ENCODE measurements at regions not wholly inside any gene's neighbourhood (a gene's known extent, or its start where the extent isn't known, plus 50 kb on each side); places are given as distances from the start of the nearest gene placed in this dataset.

DNA sequence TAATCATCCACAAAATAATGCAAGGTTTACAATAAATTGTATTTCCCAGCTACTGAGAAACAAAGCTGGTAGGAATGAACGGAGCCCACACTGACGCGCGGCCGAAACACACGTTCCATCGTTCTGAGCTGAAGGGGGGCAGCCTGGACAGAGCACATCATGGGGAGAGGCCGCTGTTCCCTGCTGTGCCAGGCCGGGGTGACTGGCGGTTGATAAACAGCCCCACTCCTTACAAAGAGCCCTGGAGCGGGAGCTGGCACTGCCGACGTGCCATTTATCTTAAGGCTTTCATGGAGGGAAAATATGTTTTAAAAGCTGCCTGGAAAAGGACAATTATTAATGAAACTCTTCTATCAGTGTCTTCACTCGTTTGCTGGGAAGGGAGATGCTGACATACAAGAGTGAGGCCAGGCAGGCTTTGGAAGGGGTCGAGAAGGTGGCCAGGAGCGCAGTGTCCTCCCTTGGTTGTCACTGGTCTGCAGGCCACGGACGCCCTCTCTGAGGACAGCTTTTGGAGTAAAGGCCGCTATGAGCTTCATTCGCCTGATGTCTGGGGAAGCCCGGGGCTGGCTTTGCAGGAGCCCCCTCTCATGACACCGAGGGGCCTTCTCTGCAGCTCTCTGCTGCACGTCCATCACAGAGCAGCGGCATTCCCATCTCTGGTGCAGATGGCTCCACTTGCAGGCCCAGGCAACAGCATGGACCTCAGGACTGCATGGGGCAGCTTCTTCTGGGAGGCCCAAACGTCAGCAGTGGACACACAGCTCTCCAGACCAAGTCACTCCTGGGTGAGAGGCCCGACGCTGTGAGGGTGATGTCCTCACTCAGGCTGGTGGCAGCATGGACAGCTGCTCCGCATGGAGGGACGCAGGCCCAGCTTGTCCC lies 355.3 kb upstream of the SFSWAP start:
- DNase-seq (no peak), ATAC-seq (no peak)
- intact Hi-C loops (cut with micrococcal nuclease) = no loop called here
- POLR2A ChIA-PET = interaction anchor here (0.6 kb wide), 1 partner anchor 355 kb away, joined by 3 read pairs; the partner anchor contains the start of gene SFSWAP
- Mint-ChIP-seq H3K4me3 (no peak overlapping the region), H3K36me3 (peaks cover 0 to 10% (median 0%) of the 10 kb centered on the region in 5 donors), H3K4me1 (peaks cover 0 to 7% (median 0%) of the 10 kb centered on the region in 7 donors), H3K27me3 (peaks cover 7 to 28% (median 27%) of the 10 kb centered on the region in 5 donors), H3K9me3 (peaks cover 0 to 4% (median 0%) of the 10 kb centered on the region in 11 donors), H3K27ac (no peak overlapping the region)
- Histone ChIP-seq H3K27ac (ENCODE audit: low read depth, low read length) (no peak overlapping the region), H3K36me3 (ENCODE audit: control insufficient read depth in 2 of 3, insufficient read depth in 3 of 3, low read length in 3 of 3) (no peaks in the 10 kb centered on the region), H3K9me3 (ENCODE audit: control insufficient read depth in 2 of 3, low read length in 3 of 3) (no peaks in the 10 kb centered on the region), H3K4me1 (ENCODE audit: control insufficient read depth in 2 of 2, insufficient read depth in 2 of 2, low read length in 2 of 2) (no peaks in the 10 kb centered on the region), H3K4me3 (ENCODE audit: low read length) (no peak overlapping the region), H3K27me3 (ENCODE audit: control insufficient read depth in 2 of 2, insufficient read depth in 2 of 2, low read length in 2 of 2) (no peaks in the 10 kb centered on the region)
- CTCF ChIA-PET = no interaction called here

DNA sequence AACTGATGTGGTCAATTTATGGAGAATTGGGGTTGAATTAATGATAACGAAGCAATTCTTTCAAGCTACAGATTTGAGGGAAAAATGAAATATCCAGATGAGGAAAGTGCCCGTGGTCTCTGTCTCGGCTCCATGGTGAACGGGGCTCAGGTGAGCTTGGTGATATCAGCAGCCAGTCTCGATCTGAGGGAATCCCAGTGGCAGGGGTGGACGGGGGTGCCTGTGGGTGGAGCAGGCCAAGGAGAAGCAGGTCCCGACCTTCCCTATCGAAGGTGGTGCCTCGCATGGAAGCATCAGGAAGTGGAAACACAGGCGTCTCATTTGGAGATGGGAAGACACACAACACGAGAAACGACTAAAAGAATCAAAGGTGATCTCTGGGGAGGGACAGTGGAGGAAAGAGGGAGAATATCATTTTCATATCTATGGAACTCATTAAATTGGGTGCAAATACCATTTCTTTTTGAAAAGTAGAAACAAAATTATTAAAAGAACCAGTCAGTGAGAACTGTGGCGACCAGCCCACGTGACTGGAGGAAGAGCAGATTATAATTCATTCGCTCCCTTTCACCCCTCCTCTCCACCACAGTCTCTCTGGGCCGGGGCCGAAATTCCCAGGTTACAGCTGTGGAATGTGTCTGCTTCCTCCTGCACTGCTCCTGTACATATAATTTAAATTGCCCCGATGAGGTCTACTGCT lies 354.3 kb upstream of the SFSWAP start:
- intact Hi-C loops (cut with micrococcal nuclease) = no loop called here
- no peak for ATAC-seq
- H3K36me3 Mint-ChIP-seq = peaks cover 0 to 10% (median 0%) of the 10 kb centered on the region in 5 donors
- no peak for DNase-seq
- H3K4me1 Mint-ChIP-seq = peaks cover 0 to 7% (median 0%) of the 10 kb centered on the region in 7 donors
- H3K9me3 Mint-ChIP-seq = peaks cover 0 to 3% (median 0%) of the 10 kb centered on the region in 11 donors
- H3K4me3 Mint-ChIP-seq = no peak overlapping the region
- H3K27ac Mint-ChIP-seq = no peak overlapping the region
- H3K36me3 ChIP-seq (ENCODE audit: control insufficient read depth in 2 of 3, insufficient read depth in 3 of 3, low read length in 3 of 3) = no peaks in the 10 kb centered on the region
- ChIA-PET CTCF (no interaction called here), POLR2A (no interaction called here)
- no peak overlapping the region for H3K4me3 ChIP-seq (ENCODE audit: low read length)
- H3K27me3 ChIP-seq (ENCODE audit: control insufficient read depth in 2 of 2, insufficient read depth in 2 of 2, low read length in 2 of 2) = no peaks in the 10 kb centered on the region
- peaks cover 7 to 28% (median 25%) of the 10 kb centered on the region in 5 donors for H3K27me3 Mint-ChIP-seq
- no peak overlapping the region for H3K27ac ChIP-seq (ENCODE audit: low read depth, low read length)
- H3K9me3 ChIP-seq (ENCODE audit: control insufficient read depth in 2 of 3, low read length in 3 of 3) = no peaks in the 10 kb centered on the region
- no peaks in the 10 kb centered on the region for H3K4me1 ChIP-seq (ENCODE audit: control insufficient read depth in 2 of 2, insufficient read depth in 2 of 2, low read length in 2 of 2)

DNA sequence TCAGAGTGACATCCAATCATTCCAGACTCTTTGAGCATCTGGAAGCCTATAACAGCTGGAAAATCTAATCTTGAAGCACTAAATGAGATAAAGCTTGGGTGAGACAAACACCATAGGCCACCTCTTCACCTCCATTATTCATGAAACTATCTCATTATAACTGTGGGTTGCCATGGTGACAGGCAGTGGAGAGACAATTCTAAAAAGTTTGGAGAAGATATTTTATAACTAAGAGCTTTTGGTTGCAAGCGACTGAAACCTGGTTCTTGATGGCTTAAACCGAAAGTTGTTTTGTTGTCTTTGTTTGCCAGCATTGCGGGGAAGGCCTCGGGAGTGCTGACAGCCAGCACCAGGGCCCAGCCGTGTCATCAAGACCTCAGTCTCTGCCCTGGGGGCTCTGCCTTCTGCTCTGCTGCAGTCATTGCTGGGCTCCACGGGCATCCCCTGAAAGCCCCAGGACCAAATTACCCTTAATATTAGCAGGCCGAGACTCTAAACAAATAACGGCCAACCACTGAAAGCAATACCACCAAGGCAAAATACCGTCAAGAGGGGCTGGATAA lies 353.6 kb upstream of the SFSWAP start:
- H3K4me1 ChIP-seq (ENCODE audit: control insufficient read depth in 2 of 2, insufficient read depth in 2 of 2, low read length in 2 of 2) = no peaks in the 10 kb centered on the region
- intact Hi-C loops (cut with micrococcal nuclease) = no loop called here
- ATAC-seq (no peak), DNase-seq (no peak)
- H3K4me3 ChIP-seq (ENCODE audit: low read length) = no peak overlapping the region
- POLR2A ChIA-PET = no interaction called here
- H3K9me3 ChIP-seq (ENCODE audit: control insufficient read depth in 2 of 3, low read length in 3 of 3) = no peaks in the 10 kb centered on the region
- Mint-ChIP-seq H3K9me3 (peaks cover 0 to 3% (median 0%) of the 10 kb centered on the region in 11 donors), H3K27ac (no peak overlapping the region), H3K4me1 (peaks cover 0 to 7% (median 0%) of the 10 kb centered on the region in 7 donors), H3K36me3 (peaks cover 0 to 10% (median 0%) of the 10 kb centered on the region in 5 donors), H3K27me3 (peaks cover 7 to 28% (median 23%) of the 10 kb centered on the region in 5 donors), H3K4me3 (no peak overlapping the region)
- no peaks in the 10 kb centered on the region for H3K27me3 ChIP-seq (ENCODE audit: control insufficient read depth in 2 of 2, insufficient read depth in 2 of 2, low read length in 2 of 2)
- CTCF ChIA-PET = no interaction called here
- H3K27ac ChIP-seq (ENCODE audit: low read depth, low read length) = no peak overlapping the region
- H3K36me3 ChIP-seq (ENCODE audit: control insufficient read depth in 2 of 3, insufficient read depth in 3 of 3, low read length in 3 of 3) = no peaks in the 10 kb centered on the region

DNA sequence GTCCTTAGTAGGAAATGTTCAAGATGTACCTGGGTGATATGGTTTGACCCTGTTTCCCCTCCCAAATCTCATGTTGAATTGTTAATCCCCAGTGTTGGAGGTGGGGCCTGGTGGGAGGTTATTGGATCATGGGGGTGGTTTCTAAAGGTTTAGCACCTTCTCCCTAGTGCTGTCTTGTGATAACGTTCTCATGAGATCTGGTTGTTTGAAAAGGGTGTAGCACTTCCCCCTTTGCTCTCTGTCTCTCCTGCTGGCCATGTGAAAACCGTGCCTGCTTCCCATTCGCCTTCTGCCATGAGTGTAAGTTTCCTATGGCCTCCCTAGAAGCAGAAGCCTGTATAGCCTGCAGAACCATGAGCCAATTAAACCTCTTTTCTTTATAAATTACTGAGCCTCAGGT lies 353.0 kb upstream of the SFSWAP start:
- Histone ChIP-seq H3K27me3 (ENCODE audit: control insufficient read depth in 2 of 2, insufficient read depth in 2 of 2, low read length in 2 of 2) (no peaks in the 10 kb centered on the region), H3K9me3 (ENCODE audit: control insufficient read depth in 2 of 3, low read length in 3 of 3) (no peaks in the 10 kb centered on the region), H3K4me1 (ENCODE audit: control insufficient read depth in 2 of 2, insufficient read depth in 2 of 2, low read length in 2 of 2) (no peaks in the 10 kb centered on the region), H3K27ac (ENCODE audit: low read depth, low read length) (no peak overlapping the region), H3K4me3 (ENCODE audit: low read length) (no peak overlapping the region), H3K36me3 (ENCODE audit: control insufficient read depth in 2 of 3, insufficient read depth in 3 of 3, low read length in 3 of 3) (no peaks in the 10 kb centered on the region)
- ChIA-PET POLR2A (no interaction called here), CTCF (no interaction called here)
- Mint-ChIP-seq H3K4me3 (no peak overlapping the region), H3K4me1 (peaks cover 0 to 7% (median 0%) of the 10 kb centered on the region in 7 donors), H3K27ac (no peak overlapping the region), H3K27me3 (peaks cover 7 to 28% (median 23%) of the 10 kb centered on the region in 5 donors), H3K9me3 (peaks cover 0 to 3% (median 0%) of the 10 kb centered on the region in 11 donors), H3K36me3 (peaks cover 0 to 10% (median 0%) of the 10 kb centered on the region in 5 donors)
- ATAC-seq (no peak), DNase-seq (no peak)
- intact Hi-C loops (cut with micrococcal nuclease) = no loop called here

DNA sequence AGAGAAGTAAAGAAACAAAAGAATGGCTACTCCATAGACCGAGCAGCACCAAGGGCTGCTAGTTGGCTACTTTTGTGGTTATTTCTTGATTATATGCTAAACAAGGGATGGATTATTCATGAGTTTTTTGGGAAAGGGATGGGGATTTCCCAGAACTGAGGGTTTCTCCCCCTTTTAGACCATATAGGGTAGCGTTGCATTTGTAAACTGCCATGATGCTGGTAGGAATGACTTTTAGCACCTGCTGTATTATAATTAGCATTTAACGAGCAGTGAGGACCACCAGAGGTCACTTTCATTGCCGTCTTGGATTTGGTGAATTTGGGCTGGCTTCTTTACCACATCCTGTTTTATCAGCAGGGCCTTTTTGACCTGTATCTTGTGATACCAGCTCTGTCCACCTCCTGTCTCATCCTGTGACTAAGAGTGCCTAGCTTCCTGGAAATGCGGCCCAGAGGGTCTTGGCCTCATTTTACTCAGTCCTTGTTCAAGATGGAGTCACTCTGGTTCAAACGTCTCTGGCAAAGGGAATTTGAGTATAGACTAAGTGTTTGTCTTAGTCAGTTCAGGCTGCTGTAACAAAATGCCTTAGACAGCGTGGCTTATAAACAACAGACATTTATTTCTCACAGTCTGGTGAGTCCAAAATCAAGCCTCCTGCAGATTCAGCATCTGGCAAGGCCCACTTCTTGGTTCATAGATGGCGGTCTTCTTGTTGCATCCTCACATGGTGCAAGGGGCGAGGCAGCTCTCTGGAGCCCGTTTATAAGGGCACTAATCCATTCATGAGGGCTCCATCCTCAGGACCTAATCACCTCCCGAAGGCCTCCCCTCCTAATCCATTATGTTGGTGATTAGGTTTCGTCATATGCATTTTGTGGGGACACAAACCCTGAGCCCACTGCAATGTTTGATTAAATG lies 348.3 kb upstream of the SFSWAP start:
- no peak overlapping the region for H3K27ac ChIP-seq (ENCODE audit: low read depth, low read length)
- peaks cover 0 to 2% (median 0%) of the 10 kb centered on the region in 7 donors for H3K4me1 Mint-ChIP-seq
- intact Hi-C loops (cut with micrococcal nuclease) = no loop called here
- ATAC-seq = no peak
- peaks cover 0 to 17% (median 9%) of the 10 kb centered on the region in 5 donors for H3K27me3 Mint-ChIP-seq
- no peaks in the 10 kb centered on the region for H3K27me3 ChIP-seq (ENCODE audit: control insufficient read depth in 2 of 2, insufficient read depth in 2 of 2, low read length in 2 of 2)
- ChIA-PET CTCF (no interaction called here), POLR2A (no interaction called here)
- H3K4me3 Mint-ChIP-seq = no peak overlapping the region
- H3K4me3 ChIP-seq (ENCODE audit: low read length) = no peak overlapping the region
- H3K36me3 Mint-ChIP-seq = no peaks in the 10 kb centered on the region
- no peaks in the 10 kb centered on the region for H3K9me3 ChIP-seq (ENCODE audit: control insufficient read depth in 2 of 3, low read length in 3 of 3)
- H3K36me3 ChIP-seq (ENCODE audit: control insufficient read depth in 2 of 3, insufficient read depth in 3 of 3, low read length in 3 of 3) = no peaks in the 10 kb centered on the region
- peaks cover 0 to 3% (median 0%) of the 10 kb centered on the region in 11 donors for H3K9me3 Mint-ChIP-seq
- no peak overlapping the region for H3K27ac Mint-ChIP-seq
- no peak for DNase-seq
- H3K4me1 ChIP-seq (ENCODE audit: control insufficient read depth in 2 of 2, insufficient read depth in 2 of 2, low read length in 2 of 2) = no peaks in the 10 kb centered on the region

DNA sequence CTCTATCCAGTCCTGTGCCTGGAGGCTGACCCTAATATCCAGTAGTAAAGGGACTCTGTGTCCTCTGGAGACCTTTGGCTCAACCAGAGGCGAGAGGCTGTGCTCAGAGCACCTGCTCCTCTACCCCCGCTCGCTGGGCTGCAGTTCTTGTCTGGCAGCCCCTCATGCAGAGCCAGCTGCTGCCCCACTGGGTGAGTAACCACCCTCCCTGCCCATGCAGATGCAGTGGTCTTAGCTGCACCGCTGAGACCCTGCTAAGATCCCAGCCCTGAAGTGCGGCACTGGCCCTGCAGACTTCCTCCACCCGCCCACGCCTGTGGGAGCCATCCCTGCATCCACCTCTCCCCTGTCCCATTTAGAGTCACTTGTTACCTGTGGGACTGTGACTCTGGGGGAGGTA lies 347.5 kb upstream of the SFSWAP start:
- CTCF ChIA-PET = no interaction called here
- no peak overlapping the region for H3K4me3 Mint-ChIP-seq
- no peak for ATAC-seq
- H3K27ac Mint-ChIP-seq = no peak overlapping the region
- Histone ChIP-seq H3K9me3 (ENCODE audit: control insufficient read depth in 2 of 3, low read length in 3 of 3) (no peaks in the 10 kb centered on the region), H3K4me1 (ENCODE audit: control insufficient read depth in 2 of 2, insufficient read depth in 2 of 2, low read length in 2 of 2) (no peaks in the 10 kb centered on the region), H3K27ac (ENCODE audit: low read depth, low read length) (no peak overlapping the region), H3K4me3 (ENCODE audit: low read length) (no peak overlapping the region), H3K27me3 (ENCODE audit: control insufficient read depth in 2 of 2, insufficient read depth in 2 of 2, low read length in 2 of 2) (no peaks in the 10 kb centered on the region), H3K36me3 (ENCODE audit: control insufficient read depth in 2 of 3, insufficient read depth in 3 of 3, low read length in 3 of 3) (no peaks in the 10 kb centered on the region)
- H3K4me1 Mint-ChIP-seq = peaks cover 0 to 2% (median 0%) of the 10 kb centered on the region in 7 donors
- peaks cover 0 to 3% (median 0%) of the 10 kb centered on the region in 11 donors for H3K9me3 Mint-ChIP-seq
- H3K27me3 Mint-ChIP-seq = peaks cover 0 to 10% (median 7%) of the 10 kb centered on the region in 5 donors
- intact Hi-C loops (cut with micrococcal nuclease) = no loop called here
- no peaks in the 10 kb centered on the region for H3K36me3 Mint-ChIP-seq
- DNase-seq = no peak
- POLR2A ChIA-PET = no interaction called here

All from naive thymus-derived CD4-positive, alpha-beta T cell (primary cell).